GM23338 (cell line): ENCODE measurements at regions not wholly inside any gene's neighbourhood (a gene's known extent, or its start where the extent isn't known, plus 50 kb on each side); places are given as distances from the start of the nearest gene placed in this dataset.

ENCODE experiments used
- ATAC-seq: fragments of 200-7000 bp; cut with Tn5 transposase; 3 replicates; pipeline ENCODE4 v1.9.1; 2020
- DNase-seq: peaks from one replicate; pipeline ENCODE4 v3.0.0-alpha.2; 2015; ENCODE audit warnings: low spot score
- H2AFZ ChIP-seq: fragments of 200-600 bp; sonication (generic); 2 replicates; pipeline ENCODE4 v1.8.0; 2016; ENCODE audit warnings: antibody characterized with exemption, mild to moderate bottlenecking, moderate library complexity
- H3F3A ChIP-seq: fragments of 200-600 bp; sonication (generic); replicated peaks from 2 replicates; pipeline ENCODE4 v1.8.0; 2017; ENCODE audit warnings: antibody characterized with exemption, mixed run types, low read depth
- H3K27ac ChIP-seq: fragments of 200-600 bp; sonication (generic); 2 replicates; pipeline ENCODE4 v1.6.1; 2016; ENCODE audit warnings: low read depth
- H3K27me3 ChIP-seq: fragments of 200-600 bp; sonication (generic); 2 replicates; pipeline ENCODE4 v1.8.0; 2016; ENCODE audit warnings: mild to moderate bottlenecking, mixed run types, moderate library complexity; ENCODE audit not compliant: insufficient read depth
- H3K36me3 ChIP-seq: fragments of 200-600 bp; sonication (generic); 2 replicates; pipeline ENCODE4 v1.8.0; 2016; ENCODE audit warnings: mild to moderate bottlenecking; ENCODE audit not compliant: insufficient read depth
- H3K4me1 ChIP-seq: fragments of 200-600 bp; sonication (generic); 2 replicates; pipeline ENCODE4 v1.8.0; 2016; ENCODE audit warnings: mild to moderate bottlenecking, moderate library complexity; ENCODE audit not compliant: insufficient read depth
- H3K4me2 ChIP-seq: fragments of 200-600 bp; sonication (generic); 2 replicates; pipeline ENCODE4 v1.7.1; 2017; ENCODE audit warnings: mixed run types
- H3K4me3 ChIP-seq: fragments of 200-600 bp; sonication (generic); 2 replicates; pipeline ENCODE4 v1.6.1; 2016; ENCODE audit warnings: mixed run types
- H3K79me2 ChIP-seq: fragments of 200-600 bp; sonication (generic); replicated peaks from 2 replicates; pipeline ENCODE4 v1.8.0; 2017; ENCODE audit warnings: mild to moderate bottlenecking; ENCODE audit not compliant: insufficient read depth
- H3K9me2 ChIP-seq: fragments of 200-600 bp; sonication (generic); 2 replicates; pipeline ENCODE4 v1.8.0; 2017; ENCODE audit not compliant: insufficient read depth
- H4K20me1 ChIP-seq: fragments of 200-600 bp; sonication (generic); replicated peaks from 2 replicates; pipeline ENCODE4 v1.8.0; 2017; ENCODE audit warnings: mild to moderate bottlenecking; ENCODE audit not compliant: insufficient read depth
- H3K27ac Mint-ChIP-seq: 2 replicates; pipeline ENCODE4 v1.8.0; 2020; ENCODE audit warnings: inconsistent platforms, mild to moderate bottlenecking, moderate library complexity, mixed read lengths
- H3K27me3 Mint-ChIP-seq: 3 replicates; pipeline ENCODE4 v1.8.0; 2022; ENCODE audit warnings: low read depth, mild to moderate bottlenecking, moderate library complexity, mixed read lengths, inconsistent platforms; ENCODE audit not compliant: insufficient read depth, poor library complexity
- H3K36me3 Mint-ChIP-seq: 3 replicates; pipeline ENCODE4 v1.8.0; 2021; ENCODE audit warnings: low read depth, mild to moderate bottlenecking, inconsistent platforms, moderate library complexity, mixed read lengths
- H3K4me1 Mint-ChIP-seq: 3 replicates; pipeline ENCODE4 v1.8.0; 2020; ENCODE audit warnings: mild to moderate bottlenecking, inconsistent platforms, mixed read lengths
- H3K4me3 Mint-ChIP-seq: 3 replicates; pipeline ENCODE4 v1.8.0; 2021; ENCODE audit warnings: moderate library complexity, mild to moderate bottlenecking, inconsistent platforms, mixed read lengths
- H3K9me3 Mint-ChIP-seq: 3 replicates; pipeline ENCODE4 v1.8.0; 2020; ENCODE audit warnings: moderate library complexity, mild to moderate bottlenecking, inconsistent platforms, mixed read lengths
- EZH2phosphoT487 ChIP-seq: fragments of 200-600 bp; sonication (generic); IDR thresholded peaks from one replicate; pipeline ENCODE4 v1.8.1; 2018; ENCODE audit warnings: antibody characterized with exemption; ENCODE audit not compliant: unreplicated experiment
- JUNB ChIP-seq: IDR thresholded peaks from one replicate; pipeline ENCODE4 v1.6.1; 2016; ENCODE audit warnings: antibody characterized with exemption; ENCODE audit not compliant: unreplicated experiment
- NANOG ChIP-seq: IDR thresholded peaks from 2 replicates; pipeline ENCODE4 v1.6.1; 2016; ENCODE audit warnings: antibody characterized with exemption, borderline replicate concordance
- POLR2AphosphoS5 ChIP-seq: IDR thresholded peaks from 2 replicates; pipeline ENCODE4 v1.6.1; 2016; ENCODE audit warnings: antibody characterized with exemption, low read depth
- STAT1 ChIP-seq: IDR thresholded peaks from one replicate; pipeline ENCODE4 v1.6.1; 2016; ENCODE audit warnings: antibody characterized with exemption; ENCODE audit not compliant: unreplicated experiment
- ZNF114 ChIP-seq: fragments of 250-450 bp; sonication (Bioruptor Pico); IDR thresholded peaks from 2 replicates; pipeline ENCODE4 v1.5.0; 2020; ENCODE audit warnings: mild to moderate bottlenecking, moderate library complexity
- TF ChIP-seq, protein P1 (sequence below): fragments of 250-450 bp; sonication (Bioruptor Pico); IDR thresholded peaks from 2 replicates; pipeline ENCODE4 v1.5.0; 2020; ENCODE audit warnings: mild to moderate bottlenecking, moderate library complexity

GRCh38 chr5:84565866-84566265 lies 181.2 kb upstream of the EDIL3 start:
- H3K4me2 ChIP-seq: peak overlapping the region; percentile 50
- TF ChIP-seq, protein P1, sequence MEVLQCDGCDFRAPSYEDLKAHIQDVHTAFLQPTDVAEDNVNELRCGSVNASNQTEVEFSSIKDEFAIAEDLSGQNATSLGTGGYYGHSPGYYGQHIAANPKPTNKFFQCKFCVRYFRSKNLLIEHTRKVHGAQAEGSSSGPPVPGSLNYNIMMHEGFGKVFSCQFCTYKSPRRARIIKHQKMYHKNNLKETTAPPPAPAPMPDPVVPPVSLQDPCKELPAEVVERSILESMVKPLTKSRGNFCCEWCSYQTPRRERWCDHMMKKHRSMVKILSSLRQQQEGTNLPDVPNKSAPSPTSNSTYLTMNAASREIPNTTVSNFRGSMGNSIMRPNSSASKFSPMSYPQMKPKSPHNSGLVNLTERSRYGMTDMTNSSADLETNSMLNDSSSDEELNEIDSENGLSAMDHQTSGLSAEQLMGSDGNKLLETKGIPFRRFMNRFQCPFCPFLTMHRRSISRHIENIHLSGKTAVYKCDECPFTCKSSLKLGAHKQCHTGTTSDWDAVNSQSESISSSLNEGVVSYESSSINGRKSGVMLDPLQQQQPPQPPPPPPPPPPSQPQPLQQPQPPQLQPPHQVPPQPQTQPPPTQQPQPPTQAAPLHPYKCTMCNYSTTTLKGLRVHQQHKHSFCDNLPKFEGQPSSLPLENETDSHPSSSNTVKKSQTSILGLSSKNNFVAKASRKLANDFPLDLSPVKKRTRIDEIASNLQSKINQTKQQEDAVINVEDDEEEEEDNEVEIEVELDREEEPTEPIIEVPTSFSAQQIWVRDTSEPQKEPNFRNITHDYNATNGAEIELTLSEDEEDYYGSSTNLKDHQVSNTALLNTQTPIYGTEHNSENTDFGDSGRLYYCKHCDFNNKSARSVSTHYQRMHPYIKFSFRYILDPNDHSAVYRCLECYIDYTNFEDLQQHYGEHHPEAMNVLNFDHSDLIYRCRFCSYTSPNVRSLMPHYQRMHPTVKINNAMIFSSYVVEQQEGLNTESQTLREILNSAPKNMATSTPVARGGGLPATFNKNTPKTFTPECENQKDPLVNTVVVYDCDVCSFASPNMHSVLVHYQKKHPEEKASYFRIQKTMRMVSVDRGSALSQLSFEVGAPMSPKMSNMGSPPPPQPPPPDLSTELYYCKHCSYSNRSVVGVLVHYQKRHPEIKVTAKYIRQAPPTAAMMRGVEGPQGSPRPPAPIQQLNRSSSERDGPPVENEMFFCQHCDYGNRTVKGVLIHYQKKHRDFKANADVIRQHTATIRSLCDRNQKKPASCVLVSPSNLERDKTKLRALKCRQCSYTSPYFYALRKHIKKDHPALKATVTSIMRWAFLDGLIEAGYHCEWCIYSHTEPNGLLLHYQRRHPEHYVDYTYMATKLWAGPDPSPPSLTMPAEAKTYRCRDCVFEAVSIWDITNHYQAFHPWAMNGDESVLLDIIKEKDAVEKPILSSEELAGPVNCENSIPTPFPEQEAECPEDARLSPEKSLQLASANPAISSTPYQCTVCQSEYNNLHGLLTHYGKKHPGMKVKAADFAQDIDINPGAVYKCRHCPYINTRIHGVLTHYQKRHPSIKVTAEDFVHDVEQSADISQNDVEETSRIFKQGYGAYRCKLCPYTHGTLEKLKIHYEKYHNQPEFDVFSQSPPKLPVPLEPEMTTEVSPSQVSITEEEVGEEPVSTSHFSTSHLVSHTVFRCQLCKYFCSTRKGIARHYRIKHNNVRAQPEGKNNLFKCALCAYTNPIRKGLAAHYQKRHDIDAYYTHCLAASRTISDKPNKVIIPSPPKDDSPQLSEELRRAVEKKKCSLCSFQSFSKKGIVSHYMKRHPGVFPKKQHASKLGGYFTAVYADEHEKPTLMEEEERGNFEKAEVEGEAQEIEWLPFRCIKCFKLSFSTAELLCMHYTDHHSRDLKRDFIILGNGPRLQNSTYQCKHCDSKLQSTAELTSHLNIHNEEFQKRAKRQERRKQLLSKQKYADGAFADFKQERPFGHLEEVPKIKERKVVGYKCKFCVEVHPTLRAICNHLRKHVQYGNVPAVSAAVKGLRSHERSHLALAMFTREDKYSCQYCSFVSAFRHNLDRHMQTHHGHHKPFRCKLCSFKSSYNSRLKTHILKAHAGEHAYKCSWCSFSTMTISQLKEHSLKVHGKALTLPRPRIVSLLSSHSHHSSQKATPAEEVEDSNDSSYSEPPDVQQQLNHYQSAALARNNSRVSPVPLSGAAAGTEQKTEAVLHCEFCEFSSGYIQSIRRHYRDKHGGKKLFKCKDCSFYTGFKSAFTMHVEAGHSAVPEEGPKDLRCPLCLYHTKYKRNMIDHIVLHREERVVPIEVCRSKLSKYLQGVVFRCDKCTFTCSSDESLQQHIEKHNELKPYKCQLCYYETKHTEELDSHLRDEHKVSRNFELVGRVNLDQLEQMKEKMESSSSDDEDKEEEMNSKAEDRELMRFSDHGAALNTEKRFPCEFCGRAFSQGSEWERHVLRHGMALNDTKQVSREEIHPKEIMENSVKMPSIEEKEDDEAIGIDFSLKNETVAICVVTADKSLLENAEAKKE (CRISPR knock-in tag): no peak
- TF ChIP-seq POLR2AphosphoS5 (no peak), ZNF114 (CRISPR knock-in tag) (no peak), STAT1 (no peak)

GRCh38 chr5:84564321-84565075 lies 179.8 kb upstream of the EDIL3 start:
- Mint-ChIP-seq H3K27me3 (no peaks in the 10 kb centered on the region), H3K4me1 (peaks cover 36% of the 10 kb centered on the region), H3K9me3 (no peaks in the 10 kb centered on the region; the same call in 2 of the 3 replicates), H3K27ac (peak overlapping the region; percentile 87; the same call in 1 of the 2 replicates), H3K36me3 (peaks cover 4% of the 10 kb centered on the region; the same call in 1 of the 3 replicates), H3K4me3 (no peak overlapping the region)
- H3F3A ChIP-seq: no peaks in the 10 kb centered on the region
- ATAC-seq (peak; percentile 72), DNase-seq (peak; percentile 48)
- H3K79me2 ChIP-seq: no peaks in the 10 kb centered on the region
- H3K4me1 ChIP-seq: peaks cover 40% of the 10 kb centered on the region
- no peak overlapping the region for H2AFZ ChIP-seq
- no peak overlapping the region for H3K4me3 ChIP-seq
- H4K20me1 ChIP-seq: no peaks in the 10 kb centered on the region
- no peak for TF ChIP-seq JUNB
- TF ChIP-seq NANOG: peak; percentile 52; the same call in 1 of the 2 replicates
- TF ChIP-seq EZH2phosphoT487: no peak
- H3K27me3 ChIP-seq: no peaks in the 10 kb centered on the region
- peaks cover 3% of the 10 kb centered on the region; the same call in 1 of the 2 replicates for H3K9me2 ChIP-seq
- H3K4me2 ChIP-seq: peak overlapping the region; percentile 50
- H3K27ac ChIP-seq: peak overlapping the region; percentile 57
- H3K36me3 ChIP-seq: no peaks in the 10 kb centered on the region

More at GRCh38 chr5:84565866-84566265, 181.2 kb upstream of the EDIL3 start:
- Histone ChIP-seq H4K20me1 (no peaks in the 10 kb centered on the region), H3K4me1 (peaks cover 40% of the 10 kb centered on the region), H3K4me3 (no peak overlapping the region), H3K27me3 (no peaks in the 10 kb centered on the region), H3F3A (no peaks in the 10 kb centered on the region), H3K9me2 (0 out of 2 replicates have a peak, but pooled peaks cover 3% of the 10 kb centered on the region), H2AFZ (no peak overlapping the region), H3K27ac (peak overlapping the region; percentile 59; the same call in 1 of the 2 replicates), H3K36me3 (no peaks in the 10 kb centered on the region), H3K79me2 (no peaks in the 10 kb centered on the region)
- Mint-ChIP-seq H3K36me3 (no peaks in the 10 kb centered on the region), H3K27me3 (no peaks in the 10 kb centered on the region), H3K9me3 (no peaks in the 10 kb centered on the region; the same call in 2 of the 3 replicates), H3K4me3 (no peak overlapping the region), H3K4me1 (peaks cover 36% of the 10 kb centered on the region), H3K27ac (peak overlapping the region; percentile 94)
- ATAC-seq (no peak), DNase-seq (no peak)
